ENCODE measurements at regions not wholly inside any gene's neighbourhood (a gene's known extent, or its start where the extent isn't known, plus 50 kb on each side); places are given as distances from the start of the nearest gene placed in this dataset.

DNA sequence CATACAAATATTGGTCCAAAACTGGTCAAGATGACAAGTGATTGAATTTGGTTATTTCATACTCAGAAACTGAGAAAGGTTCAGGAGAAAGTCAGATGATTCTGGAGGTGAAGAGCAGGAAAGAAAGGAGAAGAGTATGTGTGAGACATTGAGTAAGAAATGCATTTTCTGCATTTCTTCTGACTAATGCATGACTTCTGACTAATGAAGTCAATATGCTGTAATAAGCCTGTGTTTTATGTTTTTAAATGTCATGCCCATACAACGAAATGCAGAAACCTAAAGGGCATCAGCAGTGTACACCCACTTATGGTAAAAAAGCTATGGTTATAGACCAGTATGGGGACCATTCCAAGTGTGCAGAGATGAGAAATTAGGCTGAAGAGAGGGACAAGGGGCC, 1227.8 kb upstream of the SORCS1 start:
- TF ChIP-seq YY1 (IDR thresholded peaks at IDR 0.05; ENCODE audit: low read depth) (no peak), TEAD4 (IDR thresholded peaks at IDR 0.05) (no peak), CREB1 (IDR thresholded peaks at IDR 0.05; ENCODE audit: low read depth) (no peak), TAF1 (IDR thresholded peaks at IDR 0.05; ENCODE audit: low read depth) (no peak), CEBPB (IDR thresholded peaks at IDR 0.05) (no peak)

DNA sequence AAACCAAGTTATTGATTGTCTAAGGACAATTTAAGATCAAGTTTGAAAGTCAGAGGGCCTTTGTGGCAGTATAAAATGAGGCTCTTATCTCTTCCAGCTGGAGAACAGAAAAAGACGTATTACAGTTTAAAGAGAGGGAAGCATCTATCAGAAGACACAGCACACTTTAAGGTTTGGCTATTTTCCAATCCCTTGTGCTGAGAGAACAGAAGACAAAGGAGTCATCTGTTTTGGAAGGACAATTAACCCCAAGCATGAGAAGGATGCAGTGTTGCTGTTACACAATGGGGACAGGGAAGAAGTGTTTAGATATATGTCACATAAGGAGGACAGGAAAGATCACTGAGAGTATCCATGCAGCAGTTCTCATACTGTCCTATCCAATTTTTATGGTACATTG, 1224.2 kb upstream of the SORCS1 start:
- TF ChIP-seq RAD21 (IDR thresholded peaks at IDR 0.05; ENCODE audit: low read depth), result no peak
- TF ChIP-seq, protein P1, sequence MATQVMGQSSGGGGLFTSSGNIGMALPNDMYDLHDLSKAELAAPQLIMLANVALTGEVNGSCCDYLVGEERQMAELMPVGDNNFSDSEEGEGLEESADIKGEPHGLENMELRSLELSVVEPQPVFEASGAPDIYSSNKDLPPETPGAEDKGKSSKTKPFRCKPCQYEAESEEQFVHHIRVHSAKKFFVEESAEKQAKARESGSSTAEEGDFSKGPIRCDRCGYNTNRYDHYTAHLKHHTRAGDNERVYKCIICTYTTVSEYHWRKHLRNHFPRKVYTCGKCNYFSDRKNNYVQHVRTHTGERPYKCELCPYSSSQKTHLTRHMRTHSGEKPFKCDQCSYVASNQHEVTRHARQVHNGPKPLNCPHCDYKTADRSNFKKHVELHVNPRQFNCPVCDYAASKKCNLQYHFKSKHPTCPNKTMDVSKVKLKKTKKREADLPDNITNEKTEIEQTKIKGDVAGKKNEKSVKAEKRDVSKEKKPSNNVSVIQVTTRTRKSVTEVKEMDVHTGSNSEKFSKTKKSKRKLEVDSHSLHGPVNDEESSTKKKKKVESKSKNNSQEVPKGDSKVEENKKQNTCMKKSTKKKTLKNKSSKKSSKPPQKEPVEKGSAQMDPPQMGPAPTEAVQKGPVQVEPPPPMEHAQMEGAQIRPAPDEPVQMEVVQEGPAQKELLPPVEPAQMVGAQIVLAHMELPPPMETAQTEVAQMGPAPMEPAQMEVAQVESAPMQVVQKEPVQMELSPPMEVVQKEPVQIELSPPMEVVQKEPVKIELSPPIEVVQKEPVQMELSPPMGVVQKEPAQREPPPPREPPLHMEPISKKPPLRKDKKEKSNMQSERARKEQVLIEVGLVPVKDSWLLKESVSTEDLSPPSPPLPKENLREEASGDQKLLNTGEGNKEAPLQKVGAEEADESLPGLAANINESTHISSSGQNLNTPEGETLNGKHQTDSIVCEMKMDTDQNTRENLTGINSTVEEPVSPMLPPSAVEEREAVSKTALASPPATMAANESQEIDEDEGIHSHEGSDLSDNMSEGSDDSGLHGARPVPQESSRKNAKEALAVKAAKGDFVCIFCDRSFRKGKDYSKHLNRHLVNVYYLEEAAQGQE (IDR thresholded peaks at IDR 0.05; ENCODE audit: low read depth), result no peak
- no peak for TF ChIP-seq CREB1 (IDR thresholded peaks at IDR 0.05; ENCODE audit: low read depth)
- TF ChIP-seq FOXM1 (IDR thresholded peaks at IDR 0.05; ENCODE audit: borderline replicate concordance, low read depth), result no peak
- TF ChIP-seq EGR1 (IDR thresholded peaks at IDR 0.05), result no peak
- no peak for TF ChIP-seq TAF1 (IDR thresholded peaks at IDR 0.05; ENCODE audit: low read depth)
- TF ChIP-seq YY1 (IDR thresholded peaks at IDR 0.05; ENCODE audit: low read depth), result no peak
- TF ChIP-seq EP300 (IDR thresholded peaks at IDR 0.05; ENCODE audit: borderline replicate concordance), result no peak
- no peak for TF ChIP-seq TCF12 (IDR thresholded peaks at IDR 0.05; ENCODE audit: low read depth)
- TF ChIP-seq ZBTB7A (IDR thresholded peaks at IDR 0.05; ENCODE audit: low read depth), result no peak
- TF ChIP-seq TEAD4 (IDR thresholded peaks at IDR 0.05), result no peak
- TF ChIP-seq NFIC (IDR thresholded peaks at IDR 0.05), result no peak
- TF ChIP-seq, protein P2, sequence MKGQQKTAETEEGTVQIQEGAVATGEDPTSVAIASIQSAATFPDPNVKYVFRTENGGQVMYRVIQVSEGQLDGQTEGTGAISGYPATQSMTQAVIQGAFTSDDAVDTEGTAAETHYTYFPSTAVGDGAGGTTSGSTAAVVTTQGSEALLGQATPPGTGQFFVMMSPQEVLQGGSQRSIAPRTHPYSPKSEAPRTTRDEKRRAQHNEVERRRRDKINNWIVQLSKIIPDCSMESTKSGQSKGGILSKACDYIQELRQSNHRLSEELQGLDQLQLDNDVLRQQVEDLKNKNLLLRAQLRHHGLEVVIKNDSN (IDR thresholded peaks at IDR 0.05), result no peak
- TF ChIP-seq, protein P3, sequence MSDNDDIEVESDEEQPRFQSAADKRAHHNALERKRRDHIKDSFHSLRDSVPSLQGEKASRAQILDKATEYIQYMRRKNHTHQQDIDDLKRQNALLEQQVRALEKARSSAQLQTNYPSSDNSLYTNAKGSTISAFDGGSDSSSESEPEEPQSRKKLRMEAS (IDR thresholded peaks at IDR 0.05), result no peak
- TF ChIP-seq CEBPB (IDR thresholded peaks at IDR 0.05), result no peak

DNA sequence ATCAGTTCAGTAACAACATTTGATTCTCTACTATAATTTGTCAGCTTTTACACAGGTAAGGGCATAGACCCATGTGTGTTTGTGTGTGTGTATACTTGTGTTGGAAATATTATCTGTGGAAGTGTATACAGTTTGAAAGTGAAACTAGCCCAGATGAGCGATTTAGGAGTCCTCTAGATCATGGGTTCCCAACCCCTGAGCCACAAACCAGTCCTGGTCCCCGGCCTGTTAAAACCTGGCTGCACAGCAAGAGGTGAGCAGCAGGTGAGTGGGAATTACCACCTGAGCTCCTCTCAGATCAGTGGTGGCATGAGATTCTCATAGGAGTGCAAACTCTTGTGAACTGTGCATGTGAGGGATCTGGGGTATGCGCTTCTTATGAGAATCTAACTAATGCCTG, 1221.5 kb upstream of the SORCS1 start:
- TF ChIP-seq NFIC (IDR thresholded peaks at IDR 0.05) (no peak), FOXM1 (IDR thresholded peaks at IDR 0.05; ENCODE audit: borderline replicate concordance, low read depth) (no peak), RAD21 (IDR thresholded peaks at IDR 0.05; ENCODE audit: low read depth) (no peak)
- TF ChIP-seq, protein P2 (IDR thresholded peaks at IDR 0.05), result no peak

DNA sequence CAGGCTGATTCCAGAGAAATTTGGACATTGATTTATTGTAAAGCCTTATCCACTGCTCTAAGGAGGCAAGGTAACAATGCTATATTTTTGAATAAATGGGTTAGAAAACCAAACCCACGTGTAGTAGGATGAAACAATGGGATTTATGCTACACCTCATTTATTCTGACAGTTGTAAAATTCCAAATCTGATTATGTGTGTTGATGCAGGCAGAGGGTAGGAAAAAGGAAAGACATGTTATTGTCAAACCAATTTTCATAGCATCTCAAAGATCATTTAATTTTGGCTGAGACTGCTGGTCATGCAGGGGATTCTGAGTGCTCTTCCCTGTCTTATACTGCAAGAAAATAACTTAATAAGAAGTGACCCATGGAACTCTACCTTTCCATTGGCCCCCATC, 1219.9 kb upstream of the SORCS1 start:
- TF ChIP-seq CEBPB (IDR thresholded peaks at IDR 0.05), result no peak
- TF ChIP-seq YY1 (IDR thresholded peaks at IDR 0.05; ENCODE audit: low read depth), result no peak
- TF ChIP-seq TCF12 (IDR thresholded peaks at IDR 0.05; ENCODE audit: low read depth), result no peak
- no peak for TF ChIP-seq NFIC (IDR thresholded peaks at IDR 0.05)
- no peak for TF ChIP-seq FOXM1 (IDR thresholded peaks at IDR 0.05; ENCODE audit: borderline replicate concordance, low read depth)
- TF ChIP-seq, protein P3 (IDR thresholded peaks at IDR 0.05), result no peak
- no peak for TF ChIP-seq EGR1 (IDR thresholded peaks at IDR 0.05)

DNA sequence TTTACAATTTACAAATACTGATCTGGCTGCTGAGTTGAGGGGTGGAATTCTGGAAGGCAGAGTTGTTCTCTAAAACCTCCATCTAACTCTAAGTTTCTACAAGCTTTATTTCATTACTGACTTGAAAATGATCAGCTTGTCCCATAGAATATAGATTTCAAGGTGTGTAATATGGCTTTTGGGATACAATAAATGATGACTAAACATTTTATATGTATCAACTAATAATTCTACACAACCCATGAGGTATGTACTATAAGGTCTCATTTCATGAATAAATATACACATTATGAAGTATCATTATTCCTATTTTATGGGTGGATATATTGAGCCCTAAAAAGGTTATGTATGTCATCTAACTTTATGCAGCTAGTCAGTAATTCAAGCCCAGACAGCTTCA, 1214.3 kb upstream of the SORCS1 start:
- TF ChIP-seq RAD21 (IDR thresholded peaks at IDR 0.05; ENCODE audit: low read depth) (no peak), TEAD4 (IDR thresholded peaks at IDR 0.05) (no peak), ZBTB7A (IDR thresholded peaks at IDR 0.05; ENCODE audit: low read depth) (no peak), CREB1 (IDR thresholded peaks at IDR 0.05; ENCODE audit: low read depth) (no peak), CEBPB (IDR thresholded peaks at IDR 0.05) (no peak), EP300 (IDR thresholded peaks at IDR 0.05; ENCODE audit: borderline replicate concordance) (no peak)
- TF ChIP-seq, protein P1 (IDR thresholded peaks at IDR 0.05; ENCODE audit: low read depth), result no peak
- TF ChIP-seq, protein P3 (IDR thresholded peaks at IDR 0.05), result no peak
- TF ChIP-seq, protein P2 (IDR thresholded peaks at IDR 0.05), result no peak

DNA sequence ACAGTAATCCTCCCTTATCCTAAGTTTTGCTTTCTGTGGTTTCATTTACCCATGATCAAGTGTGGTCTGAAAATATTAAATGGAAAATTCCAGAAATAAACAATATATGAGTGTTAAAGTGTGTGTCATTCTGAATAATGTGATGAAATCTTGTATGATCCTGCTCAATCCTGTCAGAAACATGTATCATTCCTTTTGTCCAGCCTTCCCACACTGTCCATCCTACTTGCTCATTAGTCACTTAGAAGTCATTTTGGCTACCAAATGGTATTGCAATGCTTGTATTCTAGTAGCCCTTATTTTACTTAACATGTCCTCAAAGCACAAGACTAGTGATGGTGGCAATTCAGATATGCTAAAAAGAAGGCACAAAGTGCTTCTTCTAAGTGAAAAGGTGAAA, 1211.2 kb upstream of the SORCS1 start:
- no peak for TF ChIP-seq NFIC (IDR thresholded peaks at IDR 0.05)

Data from Ishikawa (cell line).